Osteocyte (in vitro differentiated cells): ENCODE measurements at regions not wholly inside any gene's neighbourhood (a gene's known extent, or its start where the extent isn't known, plus 50 kb on each side); places are given as distances from the start of the nearest gene placed in this dataset.

Experiments used
- DNase-seq: peaks from one replicate; pipeline ENCODE4 v3.0.0; 2021; ENCODE audit warnings: mixed read lengths; ENCODE audit not compliant: unreplicated experiment; ENCODE audit errors: extremely low spot score
- H3K27ac Mint-ChIP-seq: one replicate; pipeline ENCODE4 v1.8.0; 2021; ENCODE audit warnings: mild to moderate bottlenecking, mixed read lengths; ENCODE audit not compliant: unreplicated experiment
- H3K27me3 Mint-ChIP-seq: one replicate; pipeline ENCODE4 v1.8.0; 2021; ENCODE audit warnings: mixed read lengths; ENCODE audit not compliant: unreplicated experiment
- H3K36me3 Mint-ChIP-seq: one replicate; pipeline ENCODE4 v1.8.0; 2021; ENCODE audit warnings: mixed read lengths; ENCODE audit not compliant: unreplicated experiment
- H3K4me1 Mint-ChIP-seq: one replicate; pipeline ENCODE4 v1.8.0; 2021; ENCODE audit warnings: mixed read lengths; ENCODE audit not compliant: unreplicated experiment
- H3K4me3 Mint-ChIP-seq: one replicate; pipeline ENCODE4 v1.8.0; 2021; ENCODE audit warnings: mild to moderate bottlenecking, moderate library complexity, mixed read lengths; ENCODE audit not compliant: unreplicated experiment
- H3K9me3 Mint-ChIP-seq: one replicate; pipeline ENCODE4 v1.8.0; 2021; ENCODE audit warnings: mixed read lengths; ENCODE audit not compliant: unreplicated experiment
- TF ChIP-seq, protein P1 (sequence below): fragments of 200-600 bp; sonication (generic); IDR thresholded peaks from 2 replicates; pipeline ENCODE4 v1.5.0; 2021; ENCODE audit warnings: antibody characterized with exemption, mild to moderate bottlenecking, moderate library complexity

DNA sequence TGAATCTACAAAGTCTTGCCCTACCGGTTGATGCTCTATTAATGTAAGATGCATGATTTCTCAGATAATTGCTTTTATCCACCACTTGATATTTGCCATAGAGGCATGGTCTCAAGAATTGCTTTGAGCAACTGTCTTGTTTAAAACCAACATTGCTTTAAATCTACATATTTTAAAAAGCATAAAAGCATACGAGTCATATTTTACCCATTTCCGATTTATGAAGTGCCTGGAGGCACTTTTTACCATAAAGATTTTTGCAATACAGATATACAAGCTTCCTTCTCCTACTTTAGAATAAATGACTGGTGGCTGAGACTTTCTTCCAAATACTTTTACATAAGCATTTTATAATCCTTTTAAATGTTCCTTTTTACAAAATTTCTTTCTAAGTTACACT is 517.6 kb downstream of the TXNL1 start:
- TF ChIP-seq, protein P1, sequence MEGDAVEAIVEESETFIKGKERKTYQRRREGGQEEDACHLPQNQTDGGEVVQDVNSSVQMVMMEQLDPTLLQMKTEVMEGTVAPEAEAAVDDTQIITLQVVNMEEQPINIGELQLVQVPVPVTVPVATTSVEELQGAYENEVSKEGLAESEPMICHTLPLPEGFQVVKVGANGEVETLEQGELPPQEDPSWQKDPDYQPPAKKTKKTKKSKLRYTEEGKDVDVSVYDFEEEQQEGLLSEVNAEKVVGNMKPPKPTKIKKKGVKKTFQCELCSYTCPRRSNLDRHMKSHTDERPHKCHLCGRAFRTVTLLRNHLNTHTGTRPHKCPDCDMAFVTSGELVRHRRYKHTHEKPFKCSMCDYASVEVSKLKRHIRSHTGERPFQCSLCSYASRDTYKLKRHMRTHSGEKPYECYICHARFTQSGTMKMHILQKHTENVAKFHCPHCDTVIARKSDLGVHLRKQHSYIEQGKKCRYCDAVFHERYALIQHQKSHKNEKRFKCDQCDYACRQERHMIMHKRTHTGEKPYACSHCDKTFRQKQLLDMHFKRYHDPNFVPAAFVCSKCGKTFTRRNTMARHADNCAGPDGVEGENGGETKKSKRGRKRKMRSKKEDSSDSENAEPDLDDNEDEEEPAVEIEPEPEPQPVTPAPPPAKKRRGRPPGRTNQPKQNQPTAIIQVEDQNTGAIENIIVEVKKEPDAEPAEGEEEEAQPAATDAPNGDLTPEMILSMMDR: no peak
- Mint-ChIP-seq H3K4me3 (no peak overlapping the region), H3K4me1 (peaks cover 2% of the 10 kb centered on the region), H3K36me3 (no peaks in the 10 kb centered on the region), H3K27ac (no peak overlapping the region), H3K27me3 (no peaks in the 10 kb centered on the region), H3K9me3 (no peaks in the 10 kb centered on the region)
- no peak for DNase-seq

DNA sequence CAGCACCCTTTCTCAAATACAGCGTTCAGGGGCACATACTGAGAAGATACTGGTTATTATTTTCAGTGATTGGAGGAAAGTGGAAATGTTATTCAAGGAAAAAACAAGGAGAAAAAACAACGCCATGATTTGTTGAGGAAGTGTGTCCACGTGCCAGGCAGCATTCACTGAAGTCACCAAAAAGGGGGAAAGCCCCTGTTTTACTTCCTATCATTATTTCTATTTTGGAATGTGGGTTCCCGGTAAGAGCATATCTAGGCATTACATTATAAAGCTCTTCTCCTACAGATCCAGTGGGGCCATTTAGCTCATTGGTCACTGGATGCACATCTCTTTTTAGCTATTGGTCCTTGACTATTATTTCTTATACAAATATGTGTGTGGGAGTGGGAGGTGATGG is 518.7 kb downstream of the TXNL1 start:
- no peaks in the 10 kb centered on the region for H3K36me3 Mint-ChIP-seq
- no peak overlapping the region for H3K4me3 Mint-ChIP-seq
- no peaks in the 10 kb centered on the region for H3K27me3 Mint-ChIP-seq
- H3K4me1 Mint-ChIP-seq: peaks cover 2% of the 10 kb centered on the region
- no peak overlapping the region for H3K27ac Mint-ChIP-seq
- no peak for DNase-seq
- H3K9me3 Mint-ChIP-seq: no peaks in the 10 kb centered on the region
- TF ChIP-seq, protein P1: no peak

DNA sequence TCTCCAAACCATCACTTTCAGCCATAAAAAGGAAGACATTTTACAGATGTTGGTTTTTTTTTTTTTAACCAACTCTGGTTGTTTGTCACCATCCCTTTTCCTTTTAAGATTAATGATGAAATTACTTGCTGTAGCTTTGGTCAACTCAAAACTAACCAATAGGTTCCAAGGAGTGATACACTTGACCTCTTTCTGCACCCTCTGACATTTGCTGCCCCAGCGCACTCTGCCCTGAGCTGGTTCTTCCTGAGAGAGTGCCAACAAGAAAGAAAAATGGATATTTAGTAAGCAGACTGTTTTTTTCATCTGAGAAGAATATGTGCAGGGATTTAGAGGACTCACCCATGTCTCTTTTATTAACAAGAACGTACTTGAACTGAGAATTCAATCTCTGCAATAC is 520.0 kb downstream of the TXNL1 start:
- Mint-ChIP-seq H3K27ac (no peak overlapping the region), H3K4me1 (peaks cover 2% of the 10 kb centered on the region), H3K27me3 (no peaks in the 10 kb centered on the region), H3K36me3 (no peaks in the 10 kb centered on the region), H3K4me3 (no peak overlapping the region), H3K9me3 (no peaks in the 10 kb centered on the region)
- TF ChIP-seq, protein P1: no peak
- no peak for DNase-seq

DNA sequence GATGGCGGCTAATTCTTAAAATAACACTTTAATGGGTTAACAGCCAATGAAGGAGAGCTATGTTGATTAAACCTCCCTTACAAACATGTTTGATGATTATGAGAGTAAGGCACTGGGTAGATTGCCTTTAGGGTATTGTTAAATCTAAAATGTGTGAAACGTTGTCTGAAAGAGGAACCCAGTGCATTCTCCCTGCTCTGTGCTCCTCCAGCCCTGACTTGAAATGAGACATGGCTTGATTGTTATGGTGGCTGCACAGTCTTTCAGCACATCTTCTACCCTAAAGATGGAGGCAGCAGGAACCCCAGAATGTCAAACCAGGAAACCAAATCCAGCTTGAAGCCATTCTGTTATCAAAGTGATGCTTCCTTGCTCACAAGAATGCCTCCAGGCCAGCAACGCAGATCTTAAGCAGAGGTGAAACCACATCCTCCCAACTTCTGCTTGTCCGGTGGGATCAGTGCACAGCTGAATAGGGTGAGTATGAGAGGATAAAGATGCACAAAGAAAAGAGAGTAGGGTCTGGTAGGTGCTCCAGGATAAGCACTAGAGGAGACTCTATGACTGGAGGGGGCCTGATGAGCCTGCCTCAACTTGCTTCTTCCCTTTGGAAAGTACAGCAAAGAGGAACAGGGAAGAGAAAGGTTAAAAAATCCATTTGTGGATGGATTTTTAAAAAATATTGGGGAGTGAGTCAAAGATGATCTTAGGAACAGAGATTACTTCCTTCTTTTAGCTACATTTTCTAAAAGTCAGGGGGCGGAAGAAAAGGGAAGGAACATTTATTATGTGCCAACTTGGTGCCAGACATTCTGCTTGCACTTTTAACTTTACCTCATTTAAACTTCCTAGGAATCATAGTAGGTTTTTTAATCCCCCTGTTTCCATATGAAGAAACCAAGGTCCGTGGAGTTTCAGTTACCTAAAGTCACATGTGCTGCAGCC is 523.0 kb downstream of the TXNL1 start:
- Mint-ChIP-seq H3K27me3 (no peaks in the 10 kb centered on the region), H3K4me3 (no peak overlapping the region), H3K9me3 (no peaks in the 10 kb centered on the region), H3K36me3 (no peaks in the 10 kb centered on the region), H3K27ac (no peak overlapping the region), H3K4me1 (peaks cover 17% of the 10 kb centered on the region)
- DNase-seq: no peak
- TF ChIP-seq, protein P1: no peak

DNA sequence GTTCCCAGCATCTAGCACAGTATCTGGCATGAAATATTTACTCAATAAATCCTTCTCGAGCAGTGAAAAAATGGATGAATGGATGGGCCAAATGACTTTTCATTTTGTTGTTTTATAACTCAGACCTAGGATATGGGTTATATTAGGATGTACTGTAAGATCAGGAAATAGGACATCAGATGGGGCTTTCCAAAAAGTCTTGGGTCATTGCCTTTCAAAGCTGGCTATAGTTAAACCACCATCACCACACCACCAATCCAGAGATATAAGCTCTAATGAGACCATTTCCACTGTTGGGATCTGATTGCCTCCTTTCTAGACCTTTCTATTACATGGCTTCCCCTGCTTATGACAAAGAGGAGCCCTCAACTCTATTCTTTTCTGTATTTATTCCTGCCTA is 525.0 kb upstream of the TCF4 start:
- Mint-ChIP-seq H3K27ac (no peak overlapping the region), H3K27me3 (no peaks in the 10 kb centered on the region), H3K4me3 (no peak overlapping the region), H3K4me1 (peaks cover 25% of the 10 kb centered on the region), H3K9me3 (no peaks in the 10 kb centered on the region), H3K36me3 (no peaks in the 10 kb centered on the region)
- no peak for DNase-seq
- TF ChIP-seq, protein P1: no peak
